Bone marrow (tissue), 2 donors: ENCODE measurements at regions not wholly inside any gene's neighbourhood (a gene's known extent, or its start where the extent isn't known, plus 50 kb on each side); places are given as distances from the start of the nearest gene placed in this dataset.

Experiments
- DNase-seq, 2 donors: peaks; one replicate each; lab custom pipeline; 2025; lab: John Stamatoyannopoulos, UW

- no peak for DNase-seq
Measured at GRCh38 chr9:86893811-86894490, 53.4 kb downstream of the GAS1 start.

- no peak for DNase-seq
Measured at GRCh38 chr9:86892576-86892975, 54.7 kb downstream of the GAS1 start.

- no peak for DNase-seq
Measured at GRCh38 chr9:86891886-86892437, 55.3 kb downstream of the GAS1 start.

- no peak for DNase-seq
Measured at GRCh38 chr9:86891091-86891490, 56.2 kb downstream of the GAS1 start.

GRCh38 chr9:86885232-86885631 is 62.1 kb downstream of the GAS1 start:
- DNase-seq, result no peak

GRCh38 chr9:86876621-86877196 is 70.6 kb downstream of the GAS1 start:
- DNase-seq, result no peak

- DNase-seq, result no peak
Measured at GRCh38 chr9:86868616-86869015, 78.7 kb downstream of the GAS1 start.

- no peak for DNase-seq
Measured at GRCh38 chr9:86867804-86868313, 79.4 kb downstream of the GAS1 start.

GRCh38 chr9:86865952-86866351 is 81.4 kb downstream of the GAS1 start:
- no peak for DNase-seq

GRCh38 chr9:86860006-86860405 is 87.3 kb downstream of the GAS1 start:
- no peak for DNase-seq

GRCh38 chr9:86859056-86859455 is 88.2 kb downstream of the GAS1 start:
- no peak for DNase-seq

- DNase-seq, result no peak
Measured at GRCh38 chr9:86858009-86858408, 89.3 kb downstream of the GAS1 start.

- DNase-seq, result no peak
Measured at GRCh38 chr9:86856259-86856658, 91.0 kb downstream of the GAS1 start.

- no peak for DNase-seq
Measured at GRCh38 chr9:86854898-86855523, 92.3 kb downstream of the GAS1 start.

- no peak for DNase-seq
Measured at GRCh38 chr9:86846656-86847055, 100.7 kb downstream of the GAS1 start.

GRCh38 chr9:86843206-86843605 is 104.1 kb downstream of the GAS1 start:
- DNase-seq, result no peak

- DNase-seq, result no peak
Measured at GRCh38 chr9:86842573-86842972, 104.7 kb downstream of the GAS1 start.

- no peak for DNase-seq
Measured at GRCh38 chr9:86839522-86839921, 107.8 kb downstream of the GAS1 start.

- no peak for DNase-seq
Measured at GRCh38 chr9:86838519-86839497, 108.5 kb downstream of the GAS1 start.

GRCh38 chr9:86837345-86837744 is 110.0 kb downstream of the GAS1 start:
- DNase-seq, result no peak

GRCh38 chr9:86836797-86837196 is 110.5 kb downstream of the GAS1 start:
- no peak for DNase-seq

- no peak for DNase-seq
Measured at GRCh38 chr9:86836266-86836665, 111.0 kb downstream of the GAS1 start.
